SK-N-SH (cell line): ENCODE measurements at regions not wholly inside any gene's neighbourhood (a gene's known extent, or its start where the extent isn't known, plus 50 kb on each side); places are given as distances from the start of the nearest gene placed in this dataset.

Experiments
- CTCF ChIA-PET: fragments of 300-600, 350-600 bp; formaldehyde crosslinking; extraction: SDS; loops from one replicate; lab custom pipeline; 2021; lab: Yijun Ruan, JAX
- POLR2A ChIA-PET: fragments of 350-600 bp; sonication (Branson Sonifier 250); formaldehyde crosslinking; extraction: SDS; loops from one replicate; lab custom pipeline; 2020; ENCODE audit warnings: antibody characterized with exemption, inconsistent platforms; lab: Yijun Ruan, JAX
- DNase-seq: peaks from one replicate; pipeline ENCODE4 v3.0.0; 2012
- H2AFZ ChIP-seq: fragments of 200-600 bp; sonication (generic); 2 replicates; pipeline ENCODE4 v1.8.1; 2016; ENCODE audit warnings: antibody characterized with exemption, mild to moderate bottlenecking, low read depth
- H3F3A ChIP-seq: fragments of 200-600 bp; sonication (generic); replicated peaks from 2 replicates; pipeline ENCODE3; 2016; ENCODE audit warnings: antibody characterized with exemption, mild to moderate bottlenecking; ENCODE audit not compliant: insufficient read depth
- H3K27ac ChIP-seq, 2 experiments: fragments of 200-500 bp in 1 of 2; fragments of 200-600 bp in 1 of 2; sonication (Bioruptor generic) in 1 of 2; sonication (generic), shearing (Covaris generic) in 1 of 2; 2 replicates each; pipeline versions ENCODE4 v1.5.1 to v1.6.1; 2014 to 2016; ENCODE audit warnings: low read depth in 2 of 2, inconsistent platforms in 1 of 2, low read length in 1 of 2, mild to moderate bottlenecking in 1 of 2, mixed read lengths in 1 of 2
- H3K27me3 ChIP-seq: fragments of 200-600 bp; sonication (generic), shearing (Covaris generic); 2 replicates; pipeline ENCODE4 v1.6.1; 2016; ENCODE audit warnings: mixed run types; ENCODE audit not compliant: insufficient read depth
- H3K36me3 ChIP-seq, 2 experiments: fragments of 200-500 bp in 1 of 2; fragments of 200-600 bp in 1 of 2; sonication (Bioruptor generic) in 1 of 2; sonication (generic) in 1 of 2; replicated peaks in 1 of 2; 2 replicates each; pipeline versions ENCODE3 to v1.5.1; 2014 to 2016; ENCODE audit warnings: low read length in 1 of 2, mild to moderate bottlenecking in 1 of 2; ENCODE audit not compliant: insufficient read depth in 2 of 2, control insufficient read depth in 1 of 2
- H3K4me1 ChIP-seq, 2 experiments: fragments of 200-500 bp in 1 of 2; fragments of 200-600 bp in 1 of 2; sonication (Bioruptor generic) in 1 of 2; sonication (generic), shearing (Covaris generic) in 1 of 2; 2 replicates each; pipeline versions ENCODE4 v1.5.1 to v1.6.1; 2014 to 2016; ENCODE audit warnings: low read depth in 1 of 2, low read length in 1 of 2, mixed run types in 1 of 2; ENCODE audit not compliant: insufficient read depth in 2 of 2, control insufficient read depth in 1 of 2
- H3K4me2 ChIP-seq: fragments of 200-600 bp; sonication (generic), shearing (Covaris generic); 2 replicates; pipeline ENCODE4 v1.6.1; 2017; ENCODE audit warnings: mixed run types
- H3K4me3 ChIP-seq, 2 experiments: fragments of 200-500 bp in 1 of 2; fragments of 200-600 bp in 1 of 2; sonication (Bioruptor generic) in 1 of 2; sonication (generic), shearing (Covaris generic) in 1 of 2; 2 replicates each; pipeline versions ENCODE4 v1.5.1 to v1.8.1; 2014 to 2016; ENCODE audit warnings: low read depth in 2 of 2, inconsistent platforms in 1 of 2, low read length in 1 of 2, mild to moderate bottlenecking in 1 of 2, mixed read lengths in 1 of 2, moderate library complexity in 1 of 2
- H3K79me2 ChIP-seq: fragments of 200-600 bp; sonication (generic); 2 replicates; pipeline ENCODE4 v1.8.1; 2017; ENCODE audit warnings: mild to moderate bottlenecking; ENCODE audit not compliant: insufficient read depth
- H3K9ac ChIP-seq: fragments of 200-600 bp; sonication (generic); 2 replicates; pipeline ENCODE4 v1.6.1; 2017; ENCODE audit warnings: mixed run types
- H3K9me2 ChIP-seq: fragments of 200-600 bp; sonication (generic); 2 replicates; pipeline ENCODE4 v1.6.1; 2017; ENCODE audit warnings: mixed run types
- H3K9me3 ChIP-seq: fragments of 200-600 bp; sonication (generic); 2 replicates; pipeline ENCODE4 v1.6.1; 2017; ENCODE audit warnings: mixed run types, mild to moderate bottlenecking, moderate library complexity
- H4K20me1 ChIP-seq: fragments of 200-600 bp; sonication (generic); 2 replicates; pipeline ENCODE4 v1.6.1; 2017; ENCODE audit warnings: mild to moderate bottlenecking, mixed run types; ENCODE audit not compliant: insufficient read depth
- EP300 ChIP-seq, 2 experiments: IDR thresholded peaks; 2 replicates each; pipeline versions ENCODE4 v1.4.0 to v1.6.1; 2012; ENCODE audit warnings: borderline replicate concordance in 1 of 2, low read depth in 1 of 2, low read length in 1 of 2
- FOSL2 ChIP-seq: IDR thresholded peaks from 2 replicates; pipeline ENCODE4 v1.4.0; 2012; ENCODE audit warnings: low read depth, mild to moderate bottlenecking, moderate library complexity, borderline replicate concordance
- FOXM1 ChIP-seq: IDR thresholded peaks from 2 replicates; pipeline ENCODE4 v1.4.0; 2012; ENCODE audit warnings: low read depth, mild to moderate bottlenecking
- GABPA ChIP-seq: IDR thresholded peaks from 2 replicates; pipeline ENCODE4 v1.4.0; 2012; ENCODE audit warnings: low read depth, mild to moderate bottlenecking
- GATA2 ChIP-seq: sonication (generic); formaldehyde crosslinking; IDR thresholded peaks from 2 replicates; pipeline ENCODE4 v1.5.0; 2020; ENCODE audit warnings: mild to moderate bottlenecking, missing genetic modification reagents
- JUND ChIP-seq: IDR thresholded peaks from 2 replicates; pipeline ENCODE4 v1.4.0; 2012
- MEF2A ChIP-seq: IDR thresholded peaks from 2 replicates; pipeline ENCODE4 v1.4.0; 2012; ENCODE audit warnings: low read depth, borderline replicate concordance
- NFIC ChIP-seq: IDR thresholded peaks from 2 replicates; pipeline ENCODE4 v1.4.0; 2012; ENCODE audit warnings: borderline replicate concordance
- POLR2AphosphoS5 ChIP-seq: IDR thresholded peaks from 2 replicates; pipeline ENCODE4 v1.6.1; 2012; ENCODE audit warnings: low read depth, low read length
- RXRA ChIP-seq: IDR thresholded peaks from 2 replicates; pipeline ENCODE4 v1.4.0; 2012; ENCODE audit warnings: low read depth, mild to moderate bottlenecking, borderline replicate concordance
- SIN3A ChIP-seq: IDR thresholded peaks from 2 replicates; pipeline ENCODE4 v1.6.1; 2012; ENCODE audit warnings: low read depth, mild to moderate bottlenecking, low read length, moderate library complexity, borderline replicate concordance
- TCF12 ChIP-seq: IDR thresholded peaks from 2 replicates; pipeline ENCODE4 v1.4.0; 2012
- TEAD4 ChIP-seq: IDR thresholded peaks from 2 replicates; pipeline ENCODE4 v1.4.0; 2012; ENCODE audit warnings: mild to moderate bottlenecking, borderline replicate concordance; ENCODE audit not compliant: insufficient read depth
- USF2 ChIP-seq: fragments of 150-350 bp; IDR thresholded peaks from 2 replicates; pipeline ENCODE4 v1.6.1; 2017; ENCODE audit warnings: antibody characterized with exemption, low read length, low read depth, borderline replicate concordance
- YY1 ChIP-seq: IDR thresholded peaks from 2 replicates; pipeline ENCODE4 v1.4.0; 2012; ENCODE audit warnings: low read depth, mild to moderate bottlenecking
- whole genome bisulfite sequencing: methylation state at CpG from one replicate; pipeline ENCODE4 v1.1.6; 2017; ENCODE audit warnings: low lambda C conversion rate; 5-methylcytosine and 5-hydroxymethylcytosine counted together
- TF ChIP-seq, protein P1 (sequence below): fragments of 150-350 bp; IDR thresholded peaks from 2 replicates; pipeline ENCODE4 v1.6.1; 2016; ENCODE audit warnings: mild to moderate bottlenecking, low read depth, low read length
- TF ChIP-seq, protein P2 (sequence below): IDR thresholded peaks from 2 replicates; pipeline ENCODE4 v1.4.0; 2012; ENCODE audit warnings: low read depth, borderline replicate concordance
- TF ChIP-seq, protein P3 (sequence below): IDR thresholded peaks from 2 replicates; pipeline ENCODE4; 2012

DNA sequence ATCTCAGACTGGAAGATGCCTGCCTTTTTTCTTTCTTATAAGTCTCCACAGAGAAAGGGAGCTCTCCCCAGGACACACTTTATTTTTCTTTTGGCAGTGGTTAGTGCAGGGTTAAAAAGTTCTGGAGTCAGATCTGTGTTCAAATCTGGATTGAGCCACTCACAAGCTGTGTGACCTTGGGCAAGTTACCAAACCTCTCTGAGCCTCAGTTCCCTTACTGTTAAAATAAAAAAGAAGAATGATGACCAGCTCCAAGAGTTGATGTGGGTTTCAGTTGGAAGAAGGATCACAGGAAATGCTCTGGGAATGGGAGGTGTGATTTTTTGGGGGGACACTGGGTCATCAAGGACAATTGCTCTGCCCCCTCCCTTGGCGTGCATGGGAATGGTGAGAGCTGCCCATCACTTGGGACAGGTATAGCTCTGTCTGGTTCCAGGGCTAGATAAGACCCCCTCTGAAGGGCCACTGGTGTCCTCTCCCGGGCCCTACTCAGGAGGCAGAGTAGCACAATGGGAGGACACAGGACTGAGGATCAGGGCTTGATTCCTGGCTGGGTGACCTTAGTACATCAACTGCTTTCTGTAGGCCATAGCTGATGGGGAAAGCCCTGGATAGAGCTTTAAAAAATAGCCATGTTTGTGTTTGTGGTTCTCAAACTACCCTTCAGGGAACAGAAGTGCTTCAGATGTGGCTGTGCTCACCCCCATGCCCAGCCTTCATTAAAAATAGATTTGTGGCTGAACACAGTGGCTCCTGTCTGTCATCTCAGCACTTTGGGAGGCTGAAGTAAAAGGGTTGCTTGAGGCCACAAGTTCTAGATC, 228.3 kb downstream of the MIAT start:
- Histone ChIP-seq H3K9ac (no peak overlapping the region), H3K27me3 (no peaks in the 10 kb centered on the region), H3K4me3 (no peak overlapping the region), H4K20me1 (no peaks in the 10 kb centered on the region), H2AFZ (no peak overlapping the region), H3K4me1 (peaks cover 0 to 18% of the 10 kb centered on the region in 2 experiments; a peak in 2 of 4 replicates)
- no peak for TF ChIP-seq SIN3A
- TF ChIP-seq, all 33 proteins: peak for 0
- no peaks in the 10 kb centered on the region for H3K9me2 ChIP-seq
- H3F3A ChIP-seq: peaks cover 15% of the 10 kb centered on the region
- no peaks in the 10 kb centered on the region for H3K36me3 ChIP-seq
- 80% methylated on average over 1 of the region's 2 CpGs for WGBS
- no peak for DNase-seq
- no peaks in the 10 kb centered on the region for H3K79me2 ChIP-seq
- H3K4me2 ChIP-seq: no peak overlapping the region
- H3K9me3 ChIP-seq: no peaks in the 10 kb centered on the region
- CTCF ChIA-PET: interaction anchor here (0.8 to 1.2 kb wide), 2 partner anchors 10 to 878 kb away, joined by 3 to 5 read pairs; no protein-coding TSS in a partner anchor
- POLR2A ChIA-PET: no interaction called here
- no peak overlapping the region for H3K27ac ChIP-seq

- Histone ChIP-seq H4K20me1 (no peaks in the 10 kb centered on the region), H3K79me2 (no peaks in the 10 kb centered on the region), H3K4me2 (peak overlapping the region; percentile 36), H3K4me1 (peaks cover 2 to 23% of the 10 kb centered on the region in 2 experiments; a peak in 3 of 4 replicates), H3K4me3 (no peak overlapping the region), H3K36me3 (no peaks in the 10 kb centered on the region), H3K9ac (no peak overlapping the region), H3K27ac (peak overlapping the region in 1 of 2 experiments; percentile 67; a peak in 3 of 4 replicates), H3K9me2 (no peaks in the 10 kb centered on the region), H3K27me3 (no peaks in the 10 kb centered on the region), H2AFZ (0 out of 2 replicates have a peak overlapping the region, but pooled peaks have one; percentile 20), H3F3A (peaks cover 15% of the 10 kb centered on the region), H3K9me3 (no peaks in the 10 kb centered on the region)
- CTCF ChIA-PET: no interaction called here
- 38% methylated on average over 6 of the region's 6 CpGs for WGBS
- DNase-seq: no peak
- TF ChIP-seq YY1 (peak; percentile 36; the same call in 1 of the 2 replicates), FOXM1 (no peak), GATA2 (CRISPR knock-in tag) (no peak), MEF2A (peak; percentile 94), EP300 (IDR thresholded peaks at IDR 0.05; ENCODE audit: borderline replicate concordance in 1 of 2, low read depth in 1 of 2, low read length in 1 of 2) (peak in 1 of 2 experiments; percentile 89; a peak in 2 of 4 replicates), RXRA (peak; percentile 92), NFIC (peak; percentile 57; the same call in 1 of the 2 replicates), GABPA (no peak), JUND (peak; percentile 73), TEAD4 (peak; percentile 68; the same call in 1 of the 2 replicates), USF2 (no peak), FOSL2 (peak; percentile 60; the same call in 1 of the 2 replicates), POLR2AphosphoS5 (peak; percentile 32; the same call in 1 of the 2 replicates), TCF12 (peak; percentile 91)
- TF ChIP-seq, protein P1, sequence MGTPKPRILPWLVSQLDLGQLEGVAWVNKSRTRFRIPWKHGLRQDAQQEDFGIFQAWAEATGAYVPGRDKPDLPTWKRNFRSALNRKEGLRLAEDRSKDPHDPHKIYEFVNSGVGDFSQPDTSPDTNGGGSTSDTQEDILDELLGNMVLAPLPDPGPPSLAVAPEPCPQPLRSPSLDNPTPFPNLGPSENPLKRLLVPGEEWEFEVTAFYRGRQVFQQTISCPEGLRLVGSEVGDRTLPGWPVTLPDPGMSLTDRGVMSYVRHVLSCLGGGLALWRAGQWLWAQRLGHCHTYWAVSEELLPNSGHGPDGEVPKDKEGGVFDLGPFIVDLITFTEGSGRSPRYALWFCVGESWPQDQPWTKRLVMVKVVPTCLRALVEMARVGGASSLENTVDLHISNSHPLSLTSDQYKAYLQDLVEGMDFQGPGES: no peak
- TF ChIP-seq, protein P2, sequence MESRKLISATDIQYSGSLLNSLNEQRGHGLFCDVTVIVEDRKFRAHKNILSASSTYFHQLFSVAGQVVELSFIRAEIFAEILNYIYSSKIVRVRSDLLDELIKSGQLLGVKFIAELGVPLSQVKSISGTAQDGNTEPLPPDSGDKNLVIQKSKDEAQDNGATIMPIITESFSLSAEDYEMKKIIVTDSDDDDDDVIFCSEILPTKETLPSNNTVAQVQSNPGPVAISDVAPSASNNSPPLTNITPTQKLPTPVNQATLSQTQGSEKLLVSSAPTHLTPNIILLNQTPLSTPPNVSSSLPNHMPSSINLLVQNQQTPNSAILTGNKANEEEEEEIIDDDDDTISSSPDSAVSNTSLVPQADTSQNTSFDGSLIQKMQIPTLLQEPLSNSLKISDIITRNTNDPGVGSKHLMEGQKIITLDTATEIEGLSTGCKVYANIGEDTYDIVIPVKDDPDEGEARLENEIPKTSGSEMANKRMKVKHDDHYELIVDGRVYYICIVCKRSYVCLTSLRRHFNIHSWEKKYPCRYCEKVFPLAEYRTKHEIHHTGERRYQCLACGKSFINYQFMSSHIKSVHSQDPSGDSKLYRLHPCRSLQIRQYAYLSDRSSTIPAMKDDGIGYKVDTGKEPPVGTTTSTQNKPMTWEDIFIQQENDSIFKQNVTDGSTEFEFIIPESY: no peak
- TF ChIP-seq, protein P3, sequence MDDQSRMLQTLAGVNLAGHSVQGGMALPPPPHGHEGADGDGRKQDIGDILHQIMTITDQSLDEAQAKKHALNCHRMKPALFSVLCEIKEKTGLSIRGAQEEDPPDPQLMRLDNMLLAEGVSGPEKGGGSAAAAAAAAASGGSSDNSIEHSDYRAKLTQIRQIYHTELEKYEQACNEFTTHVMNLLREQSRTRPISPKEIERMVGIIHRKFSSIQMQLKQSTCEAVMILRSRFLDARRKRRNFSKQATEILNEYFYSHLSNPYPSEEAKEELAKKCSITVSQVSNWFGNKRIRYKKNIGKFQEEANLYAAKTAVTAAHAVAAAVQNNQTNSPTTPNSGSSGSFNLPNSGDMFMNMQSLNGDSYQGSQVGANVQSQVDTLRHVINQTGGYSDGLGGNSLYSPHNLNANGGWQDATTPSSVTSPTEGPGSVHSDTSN: peak; percentile 79
- POLR2A ChIA-PET: no interaction called here
Observed at GRCh38 chr22:26887456-26887855, 230.1 kb downstream of the MIAT start.
